Effector CD4-positive, alpha-beta T cell (primary cell): ENCODE measurements at regions not wholly inside any gene's neighbourhood (a gene's known extent, or its start where the extent isn't known, plus 50 kb on each side); places are given as distances from the start of the nearest gene placed in this dataset.

Experiments used
- DNase-seq: peaks from one replicate; pipeline ENCODE4 v3.0.0-alpha.2; 2020

DNA sequence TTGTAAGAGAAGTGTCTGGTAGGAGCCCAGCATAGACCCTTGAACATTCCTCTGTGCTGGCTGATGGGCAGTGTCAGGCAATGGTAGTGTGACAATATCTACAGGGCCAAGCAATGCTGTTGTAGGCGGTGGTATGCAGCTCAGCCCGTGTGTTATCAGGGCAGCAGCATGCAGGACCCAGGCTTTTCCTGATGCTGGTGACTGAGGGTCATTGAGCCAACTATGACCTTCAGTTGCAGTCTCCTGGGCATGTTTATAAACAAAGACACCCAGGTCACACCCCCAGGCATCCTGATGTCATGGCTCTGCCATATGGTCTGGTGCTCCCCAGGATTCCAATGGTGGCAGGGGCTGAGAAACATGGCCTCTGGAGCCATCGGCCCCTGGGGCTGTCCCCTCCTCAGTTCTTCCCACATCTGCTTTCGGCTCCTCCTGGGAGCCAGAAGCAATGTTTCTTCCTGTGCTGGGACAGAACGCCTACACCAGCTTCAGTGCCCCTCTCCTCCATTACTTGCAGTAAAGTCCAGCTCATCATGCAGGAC, 518.0 kb upstream of the HS6ST1 start:
- no peak for DNase-seq

DNA sequence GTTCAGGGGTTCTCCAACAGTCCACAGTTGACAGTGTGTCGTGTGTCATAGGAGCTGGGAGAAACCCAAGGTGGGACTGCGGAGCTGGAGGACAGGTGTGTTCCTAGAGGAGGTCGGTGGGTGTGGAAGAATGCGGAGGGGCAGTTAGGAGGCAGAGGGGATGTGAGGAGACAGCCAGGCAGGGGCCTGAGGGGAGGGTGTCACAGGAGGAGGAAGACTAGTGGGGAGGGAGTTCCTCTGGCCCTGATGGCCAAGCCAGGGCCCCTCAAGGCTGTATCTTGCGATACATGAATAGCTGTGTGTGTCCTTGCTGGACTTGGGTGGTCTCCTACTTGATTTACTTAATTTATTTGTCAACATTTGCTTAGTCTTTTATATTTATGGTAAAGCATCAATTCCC, 519.6 kb upstream of the HS6ST1 start:
- DNase-seq = no peak

DNA sequence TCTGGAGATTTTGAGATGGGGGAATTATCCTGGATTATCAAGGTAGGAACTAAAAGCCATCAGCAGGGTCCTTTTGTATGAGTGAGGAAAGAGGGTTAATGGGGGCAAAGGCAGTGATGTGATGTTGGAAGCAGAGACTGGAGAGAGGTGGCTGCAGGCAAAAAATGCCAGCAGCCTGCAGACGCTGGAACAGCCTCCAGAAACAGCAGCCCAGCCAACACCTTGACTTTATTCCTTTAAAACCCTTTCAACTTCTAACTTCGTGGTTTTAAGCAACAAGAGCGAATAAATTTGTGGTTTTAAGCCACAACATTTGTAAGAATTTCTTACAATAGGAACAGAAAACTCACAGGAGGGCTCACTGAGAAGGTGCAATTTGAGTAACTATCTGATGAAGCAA, 523.1 kb upstream of the HS6ST1 start:
- no peak for DNase-seq

DNA sequence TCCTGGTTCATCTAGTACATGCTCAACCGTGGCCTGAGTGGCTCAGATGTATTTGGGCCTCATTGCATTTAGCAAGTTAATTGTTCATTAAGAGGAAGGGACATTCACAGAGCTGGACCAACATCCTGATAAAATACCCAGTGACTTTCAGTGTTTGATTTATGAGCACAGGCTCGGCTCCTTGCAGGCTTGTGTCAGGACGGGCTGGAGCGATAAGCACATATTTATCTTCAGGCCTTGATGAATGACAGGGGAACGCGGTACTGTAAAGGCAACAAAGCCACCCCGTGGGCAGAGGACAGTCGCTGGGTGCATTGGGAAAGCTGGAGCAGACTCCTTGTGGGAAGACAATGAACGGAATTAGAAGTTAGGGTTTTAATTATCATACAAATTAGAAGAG, 548.6 kb upstream of the HS6ST1 start:
- DNase-seq = no peak

DNA sequence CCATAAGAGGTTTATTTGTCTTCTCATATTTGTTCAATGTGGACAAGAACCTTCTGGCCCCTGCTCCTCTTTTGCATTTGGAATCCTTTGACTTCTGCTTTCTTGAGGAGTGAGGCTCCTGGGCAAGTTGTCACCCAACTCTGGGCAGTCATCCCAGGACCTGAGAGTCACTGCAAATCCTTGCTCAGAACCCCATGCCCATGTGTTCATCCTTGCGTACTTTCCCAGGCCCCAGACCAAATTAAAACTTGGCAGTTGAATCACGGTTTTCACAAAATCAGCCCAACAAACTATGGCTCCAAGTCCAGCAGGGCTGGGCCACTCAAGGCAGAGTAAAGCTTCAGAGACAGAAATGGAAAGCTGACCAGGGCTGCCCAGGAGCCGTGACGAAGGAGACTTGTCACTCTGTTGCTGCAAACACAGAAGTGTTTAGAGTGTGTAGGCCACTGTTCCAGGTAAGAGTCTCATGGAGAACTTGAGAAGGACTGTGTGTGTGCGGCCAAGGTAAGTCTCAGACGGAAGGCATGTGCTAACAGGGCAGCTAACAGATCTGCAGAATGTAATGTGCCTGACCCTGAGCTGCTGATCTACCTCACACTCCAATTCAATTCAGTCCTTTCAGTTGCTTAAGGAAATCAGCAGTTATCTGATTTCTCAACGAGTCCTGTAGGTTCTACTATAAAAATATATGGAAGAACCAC, 549.4 kb upstream of the HS6ST1 start:
- no peak for DNase-seq

DNA sequence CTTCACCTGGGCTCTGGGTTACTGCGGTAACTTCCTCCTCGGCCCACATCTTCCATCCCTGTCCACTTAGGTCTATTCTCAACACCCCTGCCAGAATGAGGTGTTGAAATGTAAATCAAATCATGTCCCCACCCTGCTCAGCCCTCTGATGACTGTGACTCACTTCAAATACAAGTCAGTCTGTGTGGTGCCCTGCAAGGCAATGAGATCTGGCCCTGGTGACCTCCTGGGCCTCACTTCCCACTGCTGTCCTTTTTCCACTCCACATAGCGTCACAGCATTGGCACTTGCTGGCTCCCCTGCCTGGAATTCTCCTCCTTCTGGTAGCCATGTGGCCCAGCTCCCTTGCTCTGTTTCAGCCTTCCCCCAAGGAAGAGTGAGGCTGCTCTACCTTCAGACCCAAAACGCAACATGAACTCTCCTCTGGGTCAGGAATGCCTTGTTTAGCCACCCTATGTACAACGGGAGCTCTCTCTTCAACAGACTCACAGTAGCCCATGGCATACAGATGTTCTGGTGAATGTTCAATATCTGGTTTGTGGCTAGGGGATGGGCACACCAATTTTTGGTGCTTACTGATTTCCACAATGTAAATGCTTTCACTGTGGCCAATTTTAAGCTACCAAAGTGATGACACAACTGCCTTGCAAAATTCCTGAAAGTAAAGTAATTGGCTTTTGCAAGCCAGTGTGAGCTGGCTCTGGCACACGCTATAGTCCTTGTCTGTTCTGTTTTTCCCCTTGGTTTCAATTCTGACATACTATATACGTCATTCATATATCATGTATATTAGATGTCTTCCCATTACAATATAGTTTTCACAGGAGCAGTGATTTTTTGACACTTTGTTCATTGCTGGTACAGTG, 550.3 kb upstream of the HS6ST1 start:
- DNase-seq = no peak

DNA sequence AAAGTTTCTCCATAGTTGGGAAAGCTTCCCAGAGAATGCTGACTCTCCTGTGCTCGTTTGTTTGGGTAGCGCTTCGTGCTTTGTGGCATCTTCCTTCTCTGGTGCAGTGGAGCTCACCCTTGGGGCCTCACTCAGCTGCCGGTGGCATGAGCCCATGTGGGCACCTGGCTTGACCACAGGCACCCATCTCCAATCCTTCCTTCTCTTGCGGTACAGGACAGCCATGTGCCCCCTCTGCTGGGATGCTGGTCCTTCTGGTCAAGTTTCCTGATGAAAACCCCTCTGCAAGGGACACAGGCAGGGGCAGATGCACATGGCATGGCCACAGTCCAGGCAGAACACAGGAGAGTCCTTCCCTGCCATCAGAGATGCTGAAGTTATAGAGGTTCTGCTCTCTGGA, 555.9 kb upstream of the HS6ST1 start:
- DNase-seq = no peak

DNA sequence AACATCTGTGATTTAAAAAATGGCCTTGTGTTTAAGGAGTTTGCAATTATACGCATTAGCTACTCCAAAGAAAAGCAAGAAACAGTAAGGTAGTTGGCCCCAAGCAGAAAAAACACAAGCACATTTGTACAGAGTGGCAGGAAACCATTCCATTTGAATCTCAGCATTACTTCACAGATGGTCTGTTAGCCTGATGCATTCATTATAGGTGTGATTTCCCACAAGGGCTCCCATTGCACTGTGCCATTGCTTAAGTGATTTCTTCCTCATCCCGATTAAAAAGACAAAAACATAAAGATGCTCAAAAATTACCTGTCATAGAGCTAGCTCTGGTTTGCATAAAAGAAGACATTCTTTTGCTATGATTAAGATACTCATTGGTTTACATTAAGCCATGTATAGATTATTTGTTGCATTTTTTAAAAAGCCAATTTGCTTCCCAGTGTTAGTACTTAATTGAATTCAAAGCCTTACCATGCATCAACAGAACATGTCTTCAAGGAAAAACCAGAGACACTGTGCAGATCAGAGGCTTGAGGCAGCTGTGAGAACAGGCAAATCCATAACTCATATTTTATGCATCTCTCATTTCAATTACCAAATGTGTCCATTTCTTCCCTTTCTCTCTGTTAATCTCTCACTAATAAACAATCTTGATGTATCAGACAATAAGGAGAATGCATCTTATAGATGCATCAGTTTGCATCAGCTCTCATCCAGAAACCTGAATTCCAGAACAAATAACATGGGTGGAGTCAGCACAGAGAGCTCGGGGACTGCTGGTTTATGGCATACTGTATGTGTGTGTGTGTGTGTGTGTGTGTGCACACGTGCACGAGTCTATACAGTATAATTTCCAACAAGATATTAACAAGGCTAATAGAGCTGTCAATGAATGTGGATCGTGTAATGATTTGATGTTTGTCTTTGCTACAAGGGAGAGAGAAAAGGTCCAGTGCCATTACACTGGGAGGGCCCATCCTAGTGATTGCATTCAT, 558.6 kb upstream of the HS6ST1 start:
- DNase-seq = no peak

DNA sequence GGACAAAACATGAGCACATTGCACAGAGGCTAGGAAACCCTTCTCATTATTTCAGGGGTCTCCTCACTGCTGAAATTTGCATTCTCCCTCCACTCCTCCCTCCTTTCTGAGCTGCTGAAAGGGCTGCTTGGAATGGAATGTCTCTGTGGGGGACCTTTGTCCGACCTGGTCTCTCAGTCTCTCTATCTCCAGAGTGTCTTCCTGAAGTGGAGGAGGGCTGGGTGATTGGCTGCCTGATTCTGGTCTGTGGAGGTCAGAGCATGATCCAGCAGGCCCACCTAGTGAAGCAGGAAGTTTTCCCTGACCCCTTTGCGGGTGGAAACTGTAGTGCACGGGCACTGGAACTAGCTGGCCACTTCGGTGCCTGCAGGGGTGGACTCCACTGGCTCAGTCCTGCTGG, 560.5 kb upstream of the HS6ST1 start:
- DNase-seq = no peak

DNA sequence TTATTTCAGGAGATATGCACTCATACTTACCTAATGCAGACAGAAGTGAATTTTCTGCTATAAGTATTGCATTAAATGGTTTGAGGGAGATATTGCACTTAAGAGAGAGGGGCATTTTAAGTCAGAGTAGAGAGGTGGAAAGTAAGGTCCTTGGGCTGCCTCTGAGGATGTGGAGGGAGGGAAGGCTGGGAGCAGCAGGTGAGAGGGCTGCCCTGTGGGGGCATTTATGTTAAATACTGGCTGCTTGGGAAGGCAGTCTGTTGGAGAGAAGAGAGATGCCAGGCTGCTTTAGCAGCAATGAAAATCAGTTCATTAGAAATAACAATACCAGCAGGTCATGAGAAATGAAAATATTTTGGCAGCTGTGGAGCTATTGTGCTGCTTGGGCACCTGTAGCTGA, 576.2 kb upstream of the HS6ST1 start:
- no peak for DNase-seq

DNA sequence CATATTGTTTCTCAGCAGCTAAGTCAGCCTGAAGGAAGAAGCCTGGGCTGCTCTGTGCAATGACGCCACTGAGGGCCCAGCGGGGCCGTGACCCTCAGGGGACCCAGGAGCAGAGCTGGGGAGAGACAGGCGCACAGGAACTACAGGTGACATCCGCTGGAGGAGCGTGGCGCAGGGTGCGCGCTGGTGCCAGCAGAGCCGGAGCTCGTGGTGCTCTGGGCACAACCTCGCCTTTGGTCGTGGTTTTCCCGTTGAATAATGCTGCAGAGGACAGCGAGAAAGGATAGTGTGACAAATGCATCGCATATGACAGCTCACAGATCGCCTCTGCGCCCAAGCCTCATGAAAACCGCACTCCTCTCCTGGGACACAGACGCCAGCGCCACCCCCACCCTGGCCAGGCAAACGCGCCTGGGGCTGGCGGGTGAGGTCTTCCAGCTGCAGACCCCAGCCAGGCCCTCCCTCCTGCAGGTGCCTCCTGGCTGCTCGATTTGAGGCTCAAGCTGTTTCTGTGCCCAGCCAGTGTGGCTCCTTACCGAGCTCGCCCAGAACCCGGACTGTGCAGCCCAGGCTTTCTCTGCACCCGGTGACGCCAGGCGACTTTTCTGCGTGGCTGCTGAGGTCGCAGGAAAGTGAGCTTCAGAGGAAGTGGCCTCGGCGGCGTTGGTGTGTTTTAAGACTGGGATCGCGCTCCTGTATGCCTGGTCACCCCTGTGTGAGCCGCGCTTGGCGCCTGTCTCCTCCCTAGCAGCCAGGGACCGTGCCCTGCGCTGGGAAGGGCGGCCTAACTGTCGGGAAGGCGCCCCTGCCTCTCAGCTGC, 583.1 kb upstream of the HS6ST1 start:
- no peak for DNase-seq

DNA sequence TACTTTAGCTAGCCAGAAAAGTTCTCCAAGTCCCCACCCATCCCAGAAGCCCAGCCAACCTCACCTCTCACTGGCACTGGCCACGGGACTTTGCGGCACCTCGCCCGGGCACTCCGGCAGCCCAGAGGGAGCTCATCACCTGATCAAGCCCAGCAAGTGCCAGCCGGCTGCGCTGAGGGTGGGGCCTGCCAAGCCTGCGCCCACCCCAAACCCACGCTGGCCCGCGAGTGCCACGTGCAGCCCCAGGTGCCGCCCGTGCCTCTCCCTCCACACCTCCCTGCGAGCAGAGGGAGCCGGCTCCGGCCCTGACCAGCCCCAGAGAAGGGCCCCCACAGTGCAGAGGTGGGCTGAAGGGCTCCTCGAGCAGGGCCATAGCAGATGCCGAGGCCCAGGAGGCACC, 585.0 kb upstream of the HS6ST1 start:
- DNase-seq = no peak

DNA sequence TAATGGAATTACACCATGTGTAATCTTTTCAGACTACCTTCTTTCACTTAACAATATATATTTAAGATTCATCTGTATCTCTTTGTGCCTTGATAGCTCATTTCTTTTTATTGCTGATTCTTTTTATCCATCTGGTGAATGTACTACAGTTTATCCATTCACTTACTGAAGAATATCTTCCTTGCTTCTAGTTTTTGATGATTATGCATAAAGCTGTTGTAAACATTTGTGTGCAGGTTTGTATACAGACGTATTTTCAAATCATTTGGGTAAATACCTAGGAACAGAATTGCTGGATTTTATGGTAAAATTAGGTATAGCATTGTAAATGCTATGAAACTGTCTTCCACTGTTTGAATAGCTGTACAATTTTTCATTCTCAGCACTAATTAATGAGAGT, 592.6 kb upstream of the HS6ST1 start:
- no peak for DNase-seq

DNA sequence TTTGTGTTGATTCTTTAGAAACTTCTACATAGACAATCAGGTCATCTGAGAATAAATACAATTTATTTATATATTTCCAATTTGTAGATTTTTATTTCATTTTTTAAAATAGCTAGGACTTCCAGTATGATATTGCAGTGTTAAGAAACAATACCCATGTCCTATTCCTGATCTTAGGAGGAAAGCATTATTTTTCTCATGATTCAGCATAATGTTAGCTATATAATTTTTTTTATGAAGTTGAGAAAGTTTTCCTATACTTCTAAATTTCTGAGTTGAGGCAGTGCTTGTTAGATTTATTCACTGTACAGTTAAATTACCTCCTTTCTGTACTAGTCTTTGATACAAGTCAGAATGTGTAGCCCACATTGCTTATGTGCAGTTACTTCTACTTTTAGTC, 595.7 kb upstream of the HS6ST1 start:
- DNase-seq = no peak

DNA sequence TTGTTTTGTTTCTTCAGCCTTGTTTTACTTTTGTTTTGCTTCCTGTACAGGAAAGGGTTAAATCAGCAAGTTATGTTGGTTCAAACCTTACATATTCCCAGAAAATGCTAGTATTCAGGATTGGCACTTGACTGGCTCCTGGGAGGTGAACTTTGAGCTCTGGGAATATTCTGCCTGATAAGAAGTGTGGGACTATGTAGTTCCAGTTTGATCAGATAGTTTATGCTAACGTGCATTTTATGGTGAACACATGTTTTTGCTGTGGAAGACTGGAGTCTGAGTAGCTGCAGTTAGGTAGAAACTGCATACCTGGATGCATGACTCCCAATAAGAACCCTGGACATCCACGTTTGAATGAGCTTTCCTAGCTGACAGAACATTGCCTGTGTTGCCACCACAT, 603.1 kb upstream of the HS6ST1 start:
- DNase-seq = no peak

DNA sequence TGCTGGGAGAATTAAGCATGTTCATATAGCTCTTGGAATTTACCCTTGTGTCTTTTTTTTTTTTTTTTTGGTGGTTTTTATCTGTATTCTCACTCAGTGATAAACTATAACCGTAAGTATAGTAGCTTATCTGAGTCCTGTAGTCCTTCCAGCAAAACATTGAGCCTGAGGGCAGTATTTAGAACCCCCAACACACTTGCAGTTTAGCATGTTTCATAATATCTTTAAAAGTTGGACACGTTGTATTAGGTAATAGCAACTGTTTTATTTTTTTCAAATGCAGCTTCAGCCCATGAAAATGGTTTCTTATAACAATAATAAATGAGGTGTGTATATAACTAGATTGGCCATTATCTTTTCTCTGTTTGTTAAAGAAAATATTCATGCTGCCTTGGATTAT, 603.5 kb upstream of the HS6ST1 start:
- DNase-seq = no peak

DNA sequence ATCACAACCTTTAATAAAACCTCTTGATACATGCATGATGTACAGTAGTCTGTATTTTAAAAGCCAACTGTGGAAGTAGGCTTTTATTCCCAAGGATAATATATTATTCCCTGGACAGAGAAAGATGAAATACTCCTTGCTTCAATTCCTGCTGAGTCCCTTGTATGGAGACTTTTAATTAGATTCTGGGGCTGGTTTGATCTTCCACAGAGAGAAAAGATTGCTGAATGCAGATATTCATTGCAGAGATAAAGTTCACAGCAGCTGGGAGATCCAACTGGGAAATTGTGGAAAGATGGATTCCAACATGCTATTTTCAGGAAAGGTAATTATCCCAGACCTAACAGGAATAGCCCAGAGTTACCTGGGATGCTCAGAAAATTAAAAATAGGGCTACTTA, 607.0 kb upstream of the HS6ST1 start:
- DNase-seq = no peak

DNA sequence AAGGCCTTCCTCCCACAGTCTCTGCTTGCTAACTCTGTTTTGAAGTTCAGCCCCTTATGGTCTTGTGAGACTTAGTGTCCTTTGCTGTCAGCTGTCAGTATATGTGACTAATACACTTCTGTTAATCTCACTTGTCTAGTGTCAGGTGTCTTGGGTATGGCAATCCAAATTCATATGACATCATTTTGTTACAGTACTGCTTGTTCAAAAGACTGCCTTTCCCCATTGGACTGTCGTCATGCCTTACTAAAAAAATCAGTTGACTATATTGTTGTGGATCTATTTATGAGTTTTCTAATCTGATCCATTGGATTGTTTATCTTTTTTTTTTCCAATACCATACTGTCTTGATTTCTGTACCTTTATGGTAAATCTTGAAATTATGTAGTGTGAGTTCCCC, 611.4 kb upstream of the HS6ST1 start:
- DNase-seq = no peak

DNA sequence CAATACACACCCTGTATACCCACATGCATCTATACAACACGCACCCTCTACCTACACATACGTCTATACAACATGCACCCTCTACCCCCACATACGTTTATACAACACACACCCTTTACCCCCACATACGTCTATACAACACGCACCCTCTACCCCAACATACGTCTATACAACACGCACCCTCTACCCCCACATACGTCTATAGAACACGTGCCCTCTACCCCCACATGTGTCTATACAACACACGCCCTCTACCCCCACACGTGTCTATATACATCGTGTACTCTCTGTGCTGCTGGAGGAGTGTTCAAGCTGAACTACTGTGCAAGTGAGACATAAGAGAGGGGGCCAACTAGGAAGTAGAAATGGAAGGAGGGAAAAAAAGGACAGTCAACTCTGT, 621.7 kb upstream of the HS6ST1 start:
- no peak for DNase-seq

DNA sequence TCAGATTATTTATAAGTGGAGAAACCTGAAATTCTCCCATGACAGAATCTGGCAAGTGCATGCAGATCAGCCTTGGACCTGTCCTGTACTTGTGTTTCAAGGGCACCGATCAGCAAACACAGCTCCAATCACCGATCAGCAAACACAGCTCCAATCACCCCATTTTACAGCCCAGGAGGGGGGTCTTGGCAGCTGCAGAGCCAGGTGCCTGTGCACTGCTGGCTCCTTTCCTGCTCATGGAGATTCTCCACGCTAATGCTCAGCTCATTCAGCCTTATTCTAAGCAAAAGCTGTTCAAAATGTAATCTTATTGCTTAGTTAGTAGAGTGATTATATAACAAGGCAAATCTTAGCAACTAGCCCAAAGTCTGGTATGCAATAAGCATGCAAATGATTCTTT, 623.1 kb upstream of the HS6ST1 start:
- no peak for DNase-seq

DNA sequence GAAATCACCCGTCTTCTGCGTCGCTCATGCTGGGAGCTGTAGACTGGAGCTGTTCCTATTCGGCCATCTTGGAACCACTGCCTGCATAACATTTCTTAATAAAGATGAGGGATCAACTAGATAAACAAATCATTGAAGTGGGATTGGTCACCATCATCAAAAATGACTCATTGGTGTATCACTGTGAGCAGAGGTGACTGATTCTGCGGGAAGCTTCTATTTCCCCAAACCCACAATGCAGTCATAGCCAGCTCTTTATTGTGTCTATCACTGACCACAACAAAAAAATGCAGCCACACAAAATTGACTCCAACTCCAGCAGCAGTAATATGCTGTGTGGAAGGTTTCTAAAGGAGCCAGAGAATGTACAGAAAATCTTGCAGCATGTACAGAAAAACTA, 630.7 kb upstream of the HS6ST1 start:
- DNase-seq = no peak

DNA sequence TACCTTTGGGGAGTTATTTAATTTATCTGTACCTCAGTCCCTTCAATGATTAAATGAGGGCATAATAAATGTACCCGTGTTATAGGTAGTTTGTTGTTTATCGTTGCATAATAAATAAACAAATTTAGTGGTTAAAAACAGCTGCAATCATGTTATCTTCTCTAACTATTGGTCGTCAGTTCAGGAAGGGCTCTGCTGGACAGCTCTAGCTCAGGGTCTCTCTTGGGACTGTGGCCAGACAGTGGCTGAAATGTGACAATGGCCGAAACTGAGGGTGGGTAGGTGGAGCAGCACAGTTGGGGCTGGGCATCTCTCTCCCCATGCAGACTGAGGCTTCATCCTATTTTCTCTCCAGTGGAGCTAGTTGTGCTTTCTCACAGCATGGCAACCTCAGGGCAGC, 632.1 kb upstream of the HS6ST1 start:
- no peak for DNase-seq
